Neural cell (in vitro differentiated cells): ENCODE measurements at regions not wholly inside any gene's neighbourhood (a gene's known extent, or its start where the extent isn't known, plus 50 kb on each side); places are given as distances from the start of the nearest gene placed in this dataset.

Source experiments
- H2AFZ ChIP-seq: fragments of 200-600, 300-800 bp; sonication (generic), shearing (Covaris generic); 2 replicates; pipeline ENCODE4 v1.6.0; 2014; ENCODE audit warnings: low read depth, mild to moderate bottlenecking, antibody characterized with exemption, low read length, moderate library complexity
- H3F3A ChIP-seq: fragments of 200-600 bp; shearing (Covaris generic); 2 replicates; pipeline ENCODE4 v1.6.1; 2016; ENCODE audit warnings: mild to moderate bottlenecking, moderate library complexity, mixed read lengths, antibody characterized with exemption, low read length; ENCODE audit not compliant: insufficient read depth, poor library complexity, severe bottlenecking
- H3K27ac ChIP-seq: fragments of 200-600, 300-800 bp; sonication (generic), shearing (Covaris generic); 2 replicates; pipeline ENCODE4 v1.5.1; 2014; ENCODE audit warnings: mild to moderate bottlenecking, low read length, moderate library complexity
- H3K27me3 ChIP-seq: fragments of 300-800, 200-600 bp; sonication (generic), shearing (Covaris generic); 2 replicates; pipeline ENCODE4 v1.6.0; 2014; ENCODE audit warnings: mild to moderate bottlenecking, low read depth, low read length, moderate library complexity; ENCODE audit not compliant: insufficient read depth
- H3K36me3 ChIP-seq: fragments of 300-800, 200-600 bp; sonication (generic), shearing (Covaris generic); 2 replicates; pipeline ENCODE4 v1.5.1; 2014; ENCODE audit warnings: mild to moderate bottlenecking, antibody characterized with exemption, low read length, moderate library complexity; ENCODE audit not compliant: insufficient read depth
- H3K4me2 ChIP-seq: fragments of 300-800, 200-600 bp; sonication (generic), shearing (Covaris generic); 2 replicates; pipeline ENCODE4 v1.6.0; 2014; ENCODE audit warnings: mild to moderate bottlenecking, low read length
- H3K4me3 ChIP-seq: fragments of 300-800, 200-600 bp; sonication (generic), shearing (Covaris generic); 2 replicates; pipeline ENCODE4 v1.5.1; 2014; ENCODE audit warnings: mild to moderate bottlenecking, low read length, moderate library complexity
- H3K79me2 ChIP-seq: fragments of 200-600 bp; shearing (Covaris generic); replicated peaks from 2 replicates; pipeline ENCODE4 v1.6.0; 2014; ENCODE audit warnings: mild to moderate bottlenecking, low read length, moderate library complexity; ENCODE audit not compliant: insufficient read depth
- H3K9ac ChIP-seq: fragments of 300-800, 200-600 bp; sonication (generic), shearing (Covaris generic); 2 replicates; pipeline ENCODE4 v1.6.1; 2016; ENCODE audit warnings: mild to moderate bottlenecking, low read length, mixed read lengths
- H3K9me2 ChIP-seq: fragments of 200-600 bp; shearing (Covaris generic); 2 replicates; pipeline ENCODE4 v1.6.1; 2016; ENCODE audit warnings: mild to moderate bottlenecking, low read length, mixed read lengths; ENCODE audit not compliant: insufficient read depth
- H3K9me3 ChIP-seq: fragments of 200-600, 300-800 bp; sonication (generic), shearing (Covaris generic); 2 replicates; pipeline ENCODE4 v1.6.1; 2016; ENCODE audit warnings: mild to moderate bottlenecking, mixed run types, low read length, moderate library complexity, mixed read lengths
- H4K20me1 ChIP-seq: fragments of 200-600 bp; shearing (Covaris generic); 2 replicates; pipeline ENCODE4 v1.6.1; 2016; ENCODE audit warnings: mild to moderate bottlenecking, mixed run types; ENCODE audit not compliant: insufficient read depth
- EP300 ChIP-seq: fragments of 450-650 bp; conservative IDR thresholded peaks from 2 replicates; pipeline ENCODE4 v1.6.1; 2014; ENCODE audit warnings: antibody characterized with exemption, mild to moderate bottlenecking, moderate library complexity; ENCODE audit not compliant: poor library complexity, severe bottlenecking
- EZH2 ChIP-seq: fragments of 200-600, 300-800 bp; shearing (Covaris generic), sonication (generic); IDR thresholded peaks from 2 replicates; pipeline ENCODE4 v1.6.1; 2014; ENCODE audit warnings: antibody characterized with exemption, low read length, borderline replicate concordance, mild to moderate bottlenecking; ENCODE audit not compliant: insufficient read depth, poor library complexity, severe bottlenecking
- MXI1 ChIP-seq: fragments of 450-650 bp; conservative IDR thresholded peaks from 2 replicates; pipeline ENCODE4 v1.6.1; 2014; ENCODE audit warnings: antibody characterized with exemption, mild to moderate bottlenecking; ENCODE audit not compliant: poor library complexity, severe bottlenecking
- POLR2AphosphoS5 ChIP-seq: IDR thresholded peaks from 2 replicates; pipeline ENCODE4 v1.6.1; 2012
- RAD21 ChIP-seq: fragments of 450-650 bp; conservative IDR thresholded peaks from 2 replicates; pipeline ENCODE4 v1.6.1; 2014; ENCODE audit warnings: antibody characterized with exemption, mild to moderate bottlenecking, moderate library complexity
- REST ChIP-seq: IDR thresholded peaks from 2 replicates; pipeline ENCODE4 v1.6.1; 2012; ENCODE audit warnings: borderline replicate concordance
- SMC3 ChIP-seq: fragments of 450-650 bp; conservative IDR thresholded peaks from 2 replicates; pipeline ENCODE4 v1.6.1; 2014; ENCODE audit warnings: antibody characterized with exemption, mild to moderate bottlenecking, moderate library complexity; ENCODE audit not compliant: poor library complexity
- TAF1 ChIP-seq: IDR thresholded peaks from 2 replicates; pipeline ENCODE4 v1.6.1; 2012; ENCODE audit warnings: low read depth
- TF ChIP-seq, protein P1 (sequence below): fragments of 450-650 bp; IDR thresholded peaks from 2 replicates; pipeline ENCODE4 v1.5.1; 2014; ENCODE audit warnings: antibody characterized with exemption, mild to moderate bottlenecking, moderate library complexity; ENCODE audit not compliant: poor library complexity, severe bottlenecking

DNA sequence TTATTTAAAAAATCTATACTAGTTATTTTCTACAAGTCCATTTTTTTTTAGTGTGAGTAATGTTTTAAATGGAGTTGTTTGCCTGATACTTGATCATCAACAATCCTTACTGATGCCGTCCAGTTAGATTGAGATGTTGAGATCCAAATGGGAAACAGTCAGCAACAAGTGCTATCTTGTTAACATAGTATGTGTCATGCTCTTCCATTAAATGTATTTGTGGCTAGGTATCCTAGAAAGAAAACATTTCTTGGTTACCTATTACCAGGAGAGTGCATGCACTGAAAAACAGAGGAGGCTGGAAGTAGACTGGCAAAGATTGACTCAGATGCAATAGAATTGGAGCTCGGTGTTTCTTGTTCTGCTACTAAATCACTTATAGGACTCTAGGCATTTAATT, 123.4 kb upstream of the MAN2A1 start:
- no peak overlapping the region for H2AFZ ChIP-seq
- no peaks in the 10 kb centered on the region for H3F3A ChIP-seq
- H3K9me3 ChIP-seq, result no peaks in the 10 kb centered on the region
- H3K79me2 ChIP-seq, result no peaks in the 10 kb centered on the region
- H3K9ac ChIP-seq, result no peak overlapping the region
- no peaks in the 10 kb centered on the region for H4K20me1 ChIP-seq
- no peaks in the 10 kb centered on the region for H3K27me3 ChIP-seq
- H3K9me2 ChIP-seq, result no peaks in the 10 kb centered on the region
- H3K27ac ChIP-seq, result no peak overlapping the region
- no peaks in the 10 kb centered on the region for H3K36me3 ChIP-seq
- H3K4me2 ChIP-seq, result no peak overlapping the region
- TF ChIP-seq, protein P1, sequence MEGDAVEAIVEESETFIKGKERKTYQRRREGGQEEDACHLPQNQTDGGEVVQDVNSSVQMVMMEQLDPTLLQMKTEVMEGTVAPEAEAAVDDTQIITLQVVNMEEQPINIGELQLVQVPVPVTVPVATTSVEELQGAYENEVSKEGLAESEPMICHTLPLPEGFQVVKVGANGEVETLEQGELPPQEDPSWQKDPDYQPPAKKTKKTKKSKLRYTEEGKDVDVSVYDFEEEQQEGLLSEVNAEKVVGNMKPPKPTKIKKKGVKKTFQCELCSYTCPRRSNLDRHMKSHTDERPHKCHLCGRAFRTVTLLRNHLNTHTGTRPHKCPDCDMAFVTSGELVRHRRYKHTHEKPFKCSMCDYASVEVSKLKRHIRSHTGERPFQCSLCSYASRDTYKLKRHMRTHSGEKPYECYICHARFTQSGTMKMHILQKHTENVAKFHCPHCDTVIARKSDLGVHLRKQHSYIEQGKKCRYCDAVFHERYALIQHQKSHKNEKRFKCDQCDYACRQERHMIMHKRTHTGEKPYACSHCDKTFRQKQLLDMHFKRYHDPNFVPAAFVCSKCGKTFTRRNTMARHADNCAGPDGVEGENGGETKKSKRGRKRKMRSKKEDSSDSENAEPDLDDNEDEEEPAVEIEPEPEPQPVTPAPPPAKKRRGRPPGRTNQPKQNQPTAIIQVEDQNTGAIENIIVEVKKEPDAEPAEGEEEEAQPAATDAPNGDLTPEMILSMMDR, result no peak
- TF ChIP-seq EZH2 (no peak), TAF1 (no peak), RAD21 (no peak), REST (no peak), MXI1 (no peak), POLR2AphosphoS5 (no peak), SMC3 (no peak), EP300 (no peak)
- H3K4me3 ChIP-seq, result no peak overlapping the region

GRCh38 chr5:109563739-109564138, 126.0 kb upstream of the MAN2A1 start:
- H3K4me3 ChIP-seq, result no peak overlapping the region
- H4K20me1 ChIP-seq, result no peaks in the 10 kb centered on the region
- H3K79me2 ChIP-seq, result no peaks in the 10 kb centered on the region
- no peaks in the 10 kb centered on the region for H3F3A ChIP-seq
- no peaks in the 10 kb centered on the region for H3K27me3 ChIP-seq
- H3K27ac ChIP-seq, result no peak overlapping the region
- H3K9me3 ChIP-seq, result no peaks in the 10 kb centered on the region
- no peak overlapping the region for H3K9ac ChIP-seq
- TF ChIP-seq RAD21 (no peak), EP300 (no peak), TAF1 (no peak), MXI1 (no peak), SMC3 (no peak), POLR2AphosphoS5 (no peak), EZH2 (no peak)
- TF ChIP-seq, protein P1, result no peak
- no peaks in the 10 kb centered on the region for H3K36me3 ChIP-seq
- no peaks in the 10 kb centered on the region for H3K9me2 ChIP-seq
- H3K4me2 ChIP-seq, result no peak overlapping the region
- no peak overlapping the region for H2AFZ ChIP-seq
